RWPE2 (cell line): ENCODE measurements at regions not wholly inside any gene's neighbourhood (a gene's known extent, or its start where the extent isn't known, plus 50 kb on each side); places are given as distances from the start of the nearest gene placed in this dataset.

Source experiments
- ATAC-seq: fragments of 200-7000 bp; cut with Tn5 transposase; 3 replicates; pipeline ENCODE4 v1.9.1; 2021; ENCODE audit warnings: low read depth
- DNase-seq: peaks from one replicate; pipeline ENCODE4 v3.0.0-alpha.2; 2020; ENCODE audit warnings: low spot score
- H3K27ac ChIP-seq: fragments of 450-650 bp; 2 replicates; pipeline ENCODE4 v1.5.1; 2017; ENCODE audit warnings: mild to moderate bottlenecking; ENCODE audit not compliant: poor library complexity, severe bottlenecking
- H3K27me3 ChIP-seq: fragments of 250-450 bp; sonication (Bioruptor Pico); 2 replicates; pipeline ENCODE4 v1.5.1; 2021; ENCODE audit warnings: mild to moderate bottlenecking, moderate library complexity; ENCODE audit not compliant: insufficient read depth, poor library complexity, severe bottlenecking
- H3K36me3 ChIP-seq: fragments of 250-450 bp; sonication (Bioruptor Pico); 2 replicates; pipeline ENCODE4 v1.5.1; 2020; ENCODE audit warnings: low read depth, mild to moderate bottlenecking, moderate library complexity
- H3K4me1 ChIP-seq: fragments of 250-450 bp; sonication (Bioruptor Pico); 2 replicates; pipeline ENCODE4 v1.5.1; 2021; ENCODE audit warnings: mild to moderate bottlenecking, moderate library complexity; ENCODE audit not compliant: insufficient read depth, poor library complexity, severe bottlenecking
- H3K4me3 ChIP-seq: fragments of 250-450 bp; sonication (Bioruptor Pico); 2 replicates; pipeline ENCODE4 v1.5.1; 2021; ENCODE audit warnings: mild to moderate bottlenecking, moderate library complexity; ENCODE audit not compliant: severe bottlenecking
- H3K9me3 ChIP-seq: fragments of 250-450 bp; sonication (Bioruptor Pico); 2 replicates; pipeline ENCODE4 v1.5.1; 2021; ENCODE audit warnings: mild to moderate bottlenecking, moderate library complexity; ENCODE audit not compliant: severe bottlenecking
- CTCF ChIP-seq: fragments of 450-650 bp; IDR thresholded peaks from one replicate; pipeline ENCODE4 v1.5.1; 2017; ENCODE audit warnings: mild to moderate bottlenecking, moderate library complexity; ENCODE audit not compliant: poor library complexity, severe bottlenecking

DNA sequence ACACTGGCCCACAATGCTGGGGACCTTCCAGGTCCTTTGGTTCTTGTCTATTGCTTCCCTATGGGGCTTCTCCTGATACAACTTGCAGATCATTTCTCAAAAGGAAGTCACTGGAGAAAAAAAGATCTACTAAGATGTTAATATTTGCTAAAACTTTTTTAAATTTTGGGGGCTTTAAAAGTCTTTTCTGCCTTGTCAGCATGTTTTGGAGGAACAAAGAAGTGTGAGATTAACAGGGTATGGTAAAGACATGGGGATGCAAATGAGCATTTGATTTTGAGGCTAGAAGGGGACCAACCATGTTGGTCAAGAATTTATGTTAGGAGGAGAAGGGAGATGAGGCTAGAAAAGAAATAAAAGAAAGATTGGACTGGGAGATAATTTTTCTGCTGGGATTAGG is 515.4 kb downstream of the HTR7 start:
- TF ChIP-seq CTCF: no peak
- H3K27me3 ChIP-seq: no peaks in the 10 kb centered on the region
- DNase-seq (no peak), ATAC-seq (no peak)
- no peaks in the 10 kb centered on the region for H3K4me1 ChIP-seq
- H3K27ac ChIP-seq: no peak overlapping the region
- H3K9me3 ChIP-seq: no peaks in the 10 kb centered on the region
- no peak overlapping the region for H3K4me3 ChIP-seq
- no peaks in the 10 kb centered on the region for H3K36me3 ChIP-seq

DNA sequence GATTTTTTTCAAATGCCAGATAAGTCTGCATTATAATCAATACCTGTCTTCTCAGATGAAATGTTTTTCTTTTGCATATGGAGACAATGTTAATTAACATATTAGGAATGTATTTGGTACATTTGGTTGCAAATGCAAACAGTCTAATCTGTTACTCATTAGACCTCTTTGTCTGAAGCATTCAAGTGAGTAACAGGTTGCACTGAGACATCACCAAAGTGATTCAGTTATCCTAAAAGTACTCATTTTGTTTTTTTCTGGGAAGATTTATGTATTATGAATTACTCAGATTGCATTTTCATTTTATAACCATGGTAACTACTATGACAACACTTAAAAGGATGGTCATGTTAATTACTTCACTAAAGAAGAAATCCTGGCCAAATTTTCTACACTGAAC is 513.6 kb downstream of the HTR7 start:
- no peaks in the 10 kb centered on the region for H3K4me1 ChIP-seq
- DNase-seq (no peak), ATAC-seq (no peak)
- H3K36me3 ChIP-seq: no peaks in the 10 kb centered on the region
- H3K4me3 ChIP-seq: no peak overlapping the region
- H3K27ac ChIP-seq: no peak overlapping the region
- no peaks in the 10 kb centered on the region for H3K27me3 ChIP-seq
- TF ChIP-seq CTCF: no peak
- no peaks in the 10 kb centered on the region for H3K9me3 ChIP-seq

- Histone ChIP-seq H3K36me3 (no peaks in the 10 kb centered on the region), H3K4me3 (no peak overlapping the region), H3K27me3 (no peaks in the 10 kb centered on the region), H3K9me3 (no peaks in the 10 kb centered on the region), H3K4me1 (no peaks in the 10 kb centered on the region), H3K27ac (no peak overlapping the region)
- TF ChIP-seq CTCF: no peak
- no peak for DNase-seq
- ATAC-seq: no peak
Measured at GRCh38 chr10:90347239-90347638, 510.6 kb downstream of the HTR7 start.

DNA sequence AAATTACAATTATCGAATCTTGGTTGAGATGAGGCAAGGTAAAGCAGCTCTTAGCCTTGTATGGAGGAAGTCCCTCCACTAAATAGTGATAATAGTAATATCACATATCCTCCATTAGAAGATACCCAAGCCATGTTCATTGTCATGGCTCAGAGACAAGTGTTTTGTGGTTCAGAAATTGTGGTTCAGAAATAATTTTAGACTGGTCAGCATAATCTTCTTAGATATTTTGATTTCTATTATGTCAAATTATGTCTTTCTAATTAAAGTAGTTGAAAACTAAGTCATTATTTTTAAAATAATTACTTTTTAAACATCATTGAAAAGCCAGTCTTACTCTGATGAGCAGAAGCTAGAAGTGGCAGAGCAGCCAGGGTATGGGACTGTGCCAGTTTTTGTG is 507.7 kb downstream of the HTR7 start:
- TF ChIP-seq CTCF: no peak
- ATAC-seq: no peak
- no peak for DNase-seq

GRCh38 chr10:90352288-90352687 is 505.6 kb downstream of the HTR7 start:
- no peak for TF ChIP-seq CTCF
- no peaks in the 10 kb centered on the region for H3K27me3 ChIP-seq
- no peak overlapping the region for H3K27ac ChIP-seq
- DNase-seq (no peak), ATAC-seq (no peak)
- no peaks in the 10 kb centered on the region for H3K4me1 ChIP-seq
- no peaks in the 10 kb centered on the region for H3K9me3 ChIP-seq
- no peak overlapping the region for H3K4me3 ChIP-seq
- H3K36me3 ChIP-seq: no peaks in the 10 kb centered on the region

More for the DNA sequence above, 507.7 kb downstream of the HTR7 start:
- Histone ChIP-seq H3K9me3 (no peaks in the 10 kb centered on the region), H3K36me3 (no peaks in the 10 kb centered on the region), H3K27me3 (no peaks in the 10 kb centered on the region), H3K4me1 (no peaks in the 10 kb centered on the region), H3K27ac (no peak overlapping the region), H3K4me3 (no peak overlapping the region)
